GM23338 (cell line): ENCODE measurements at regions not wholly inside any gene's neighbourhood (a gene's known extent, or its start where the extent isn't known, plus 50 kb on each side); places are given as distances from the start of the nearest gene placed in this dataset.

Source experiments
- ATAC-seq: fragments of 200-7000 bp; cut with Tn5 transposase; 3 replicates; pipeline ENCODE4 v1.9.1; 2020
- DNase-seq: peaks from one replicate; pipeline ENCODE4 v3.0.0-alpha.2; 2015; ENCODE audit warnings: low spot score
- H2AFZ ChIP-seq: fragments of 200-600 bp; sonication (generic); 2 replicates; pipeline ENCODE4 v1.8.0; 2016; ENCODE audit warnings: antibody characterized with exemption, mild to moderate bottlenecking, moderate library complexity
- H3F3A ChIP-seq: fragments of 200-600 bp; sonication (generic); replicated peaks from 2 replicates; pipeline ENCODE4 v1.8.0; 2017; ENCODE audit warnings: antibody characterized with exemption, mixed run types, low read depth
- H3K27ac ChIP-seq: fragments of 200-600 bp; sonication (generic); 2 replicates; pipeline ENCODE4 v1.6.1; 2016; ENCODE audit warnings: low read depth
- H3K27me3 ChIP-seq: fragments of 200-600 bp; sonication (generic); 2 replicates; pipeline ENCODE4 v1.8.0; 2016; ENCODE audit warnings: mild to moderate bottlenecking, mixed run types, moderate library complexity; ENCODE audit not compliant: insufficient read depth
- H3K36me3 ChIP-seq: fragments of 200-600 bp; sonication (generic); 2 replicates; pipeline ENCODE4 v1.8.0; 2016; ENCODE audit warnings: mild to moderate bottlenecking; ENCODE audit not compliant: insufficient read depth
- H3K4me1 ChIP-seq: fragments of 200-600 bp; sonication (generic); 2 replicates; pipeline ENCODE4 v1.8.0; 2016; ENCODE audit warnings: mild to moderate bottlenecking, moderate library complexity; ENCODE audit not compliant: insufficient read depth
- H3K4me2 ChIP-seq: fragments of 200-600 bp; sonication (generic); 2 replicates; pipeline ENCODE4 v1.7.1; 2017; ENCODE audit warnings: mixed run types
- H3K4me3 ChIP-seq: fragments of 200-600 bp; sonication (generic); 2 replicates; pipeline ENCODE4 v1.6.1; 2016; ENCODE audit warnings: mixed run types
- H3K79me2 ChIP-seq: fragments of 200-600 bp; sonication (generic); replicated peaks from 2 replicates; pipeline ENCODE4 v1.8.0; 2017; ENCODE audit warnings: mild to moderate bottlenecking; ENCODE audit not compliant: insufficient read depth
- H3K9me2 ChIP-seq: fragments of 200-600 bp; sonication (generic); 2 replicates; pipeline ENCODE4 v1.8.0; 2017; ENCODE audit not compliant: insufficient read depth
- H4K20me1 ChIP-seq: fragments of 200-600 bp; sonication (generic); replicated peaks from 2 replicates; pipeline ENCODE4 v1.8.0; 2017; ENCODE audit warnings: mild to moderate bottlenecking; ENCODE audit not compliant: insufficient read depth
- H3K27ac Mint-ChIP-seq: 2 replicates; pipeline ENCODE4 v1.8.0; 2020; ENCODE audit warnings: inconsistent platforms, mild to moderate bottlenecking, moderate library complexity, mixed read lengths
- H3K27me3 Mint-ChIP-seq: 3 replicates; pipeline ENCODE4 v1.8.0; 2022; ENCODE audit warnings: low read depth, mild to moderate bottlenecking, moderate library complexity, mixed read lengths, inconsistent platforms; ENCODE audit not compliant: insufficient read depth, poor library complexity
- H3K36me3 Mint-ChIP-seq: 3 replicates; pipeline ENCODE4 v1.8.0; 2021; ENCODE audit warnings: low read depth, mild to moderate bottlenecking, inconsistent platforms, moderate library complexity, mixed read lengths
- H3K4me1 Mint-ChIP-seq: 3 replicates; pipeline ENCODE4 v1.8.0; 2020; ENCODE audit warnings: mild to moderate bottlenecking, inconsistent platforms, mixed read lengths
- H3K4me3 Mint-ChIP-seq: 3 replicates; pipeline ENCODE4 v1.8.0; 2021; ENCODE audit warnings: moderate library complexity, mild to moderate bottlenecking, inconsistent platforms, mixed read lengths
- H3K9me3 Mint-ChIP-seq: 3 replicates; pipeline ENCODE4 v1.8.0; 2020; ENCODE audit warnings: moderate library complexity, mild to moderate bottlenecking, inconsistent platforms, mixed read lengths
- CREB1 ChIP-seq: fragments of 250-450 bp; sonication (Bioruptor Pico); IDR thresholded peaks from 2 replicates; pipeline ENCODE4 v1.5.0; 2020; ENCODE audit warnings: low read depth, mild to moderate bottlenecking, moderate library complexity
- EZH2 ChIP-seq: fragments of 200-600 bp; sonication (generic); IDR thresholded peaks from one replicate; pipeline ENCODE4 v1.8.0; 2017; ENCODE audit warnings: antibody characterized with exemption, mild to moderate bottlenecking, low read depth; ENCODE audit not compliant: unreplicated experiment
- EZH2phosphoT487 ChIP-seq: fragments of 200-600 bp; sonication (generic); IDR thresholded peaks from one replicate; pipeline ENCODE4 v1.8.1; 2018; ENCODE audit warnings: antibody characterized with exemption; ENCODE audit not compliant: unreplicated experiment
- NANOG ChIP-seq: IDR thresholded peaks from 2 replicates; pipeline ENCODE4 v1.6.1; 2016; ENCODE audit warnings: antibody characterized with exemption, borderline replicate concordance
- REST ChIP-seq: IDR thresholded peaks from one replicate; pipeline ENCODE4 v1.6.1; 2018; ENCODE audit warnings: antibody characterized with exemption; ENCODE audit not compliant: unreplicated experiment
- STAT1 ChIP-seq: IDR thresholded peaks from one replicate; pipeline ENCODE4 v1.6.1; 2016; ENCODE audit warnings: antibody characterized with exemption; ENCODE audit not compliant: unreplicated experiment
- ZNF331 ChIP-seq: fragments of 250-450 bp; sonication (Bioruptor Pico); IDR thresholded peaks from 2 replicates; pipeline ENCODE4 v1.5.0; 2020; ENCODE audit warnings: low read depth, mild to moderate bottlenecking, moderate library complexity
- TF ChIP-seq, protein P1 (sequence below), 2 experiments: fragments of 200-600 bp in 1 of 2; sonication (generic) in 1 of 2; conservative IDR thresholded peaks; 2 replicates each; pipeline versions ENCODE4 v1.5.1 to v1.6.1; 2016 to 2017; ENCODE audit warnings: antibody characterized with exemption in 2 of 2, low read depth in 2 of 2, mild to moderate bottlenecking in 2 of 2, moderate library complexity in 1 of 2
- TF ChIP-seq, protein P2 (sequence below): fragments of 250-450 bp; sonication (Bioruptor Pico); IDR thresholded peaks from 2 replicates; pipeline ENCODE4 v1.5.0; 2020; ENCODE audit warnings: mild to moderate bottlenecking, moderate library complexity
- TF ChIP-seq, protein P3 (sequence below): IDR thresholded peaks from 2 replicates; pipeline ENCODE4 v1.6.1; 2016; ENCODE audit warnings: antibody characterized with exemption

DNA sequence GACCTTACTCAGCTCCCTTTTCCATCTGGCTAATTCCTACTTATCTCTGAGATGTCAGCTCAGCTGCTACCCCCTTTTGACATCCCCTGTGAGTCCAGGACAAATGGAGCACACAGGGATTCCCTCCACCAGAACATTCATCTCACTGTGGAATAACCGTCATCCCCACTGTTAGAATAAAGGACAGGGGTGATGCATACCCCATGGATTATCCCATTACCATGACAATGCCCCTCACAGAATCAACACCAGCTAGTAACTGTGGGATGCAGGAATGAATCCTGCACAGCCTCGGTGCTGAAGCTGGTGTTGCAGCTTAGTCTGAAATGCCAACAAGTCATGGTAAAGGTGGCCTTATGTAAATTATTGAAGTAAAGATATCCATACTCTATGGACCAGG lies 624.8 kb upstream of the RAB6C start:
- Mint-ChIP-seq H3K36me3 (no peaks in the 10 kb centered on the region), H3K9me3 (peaks cover 3% of the 10 kb centered on the region; the same call in 2 of the 3 replicates), H3K27me3 (peaks cover 8% of the 10 kb centered on the region), H3K27ac (no peak overlapping the region), H3K4me1 (peaks cover 10% of the 10 kb centered on the region), H3K4me3 (no peak overlapping the region)
- Histone ChIP-seq H3K4me3 (no peak overlapping the region), H3K79me2 (no peaks in the 10 kb centered on the region), H3K4me1 (no peaks in the 10 kb centered on the region), H3K27ac (no peak overlapping the region), H3K4me2 (no peak overlapping the region), H2AFZ (no peak overlapping the region), H3K9me2 (no peaks in the 10 kb centered on the region; the same call in none of the 2 replicates), H3K36me3 (no peaks in the 10 kb centered on the region), H3F3A (no peaks in the 10 kb centered on the region), H4K20me1 (no peaks in the 10 kb centered on the region), H3K27me3 (no peaks in the 10 kb centered on the region)
- ATAC-seq (peak; percentile 65), DNase-seq (peak; percentile 13)
- no peak for TF ChIP-seq STAT1
- TF ChIP-seq, protein P1, sequence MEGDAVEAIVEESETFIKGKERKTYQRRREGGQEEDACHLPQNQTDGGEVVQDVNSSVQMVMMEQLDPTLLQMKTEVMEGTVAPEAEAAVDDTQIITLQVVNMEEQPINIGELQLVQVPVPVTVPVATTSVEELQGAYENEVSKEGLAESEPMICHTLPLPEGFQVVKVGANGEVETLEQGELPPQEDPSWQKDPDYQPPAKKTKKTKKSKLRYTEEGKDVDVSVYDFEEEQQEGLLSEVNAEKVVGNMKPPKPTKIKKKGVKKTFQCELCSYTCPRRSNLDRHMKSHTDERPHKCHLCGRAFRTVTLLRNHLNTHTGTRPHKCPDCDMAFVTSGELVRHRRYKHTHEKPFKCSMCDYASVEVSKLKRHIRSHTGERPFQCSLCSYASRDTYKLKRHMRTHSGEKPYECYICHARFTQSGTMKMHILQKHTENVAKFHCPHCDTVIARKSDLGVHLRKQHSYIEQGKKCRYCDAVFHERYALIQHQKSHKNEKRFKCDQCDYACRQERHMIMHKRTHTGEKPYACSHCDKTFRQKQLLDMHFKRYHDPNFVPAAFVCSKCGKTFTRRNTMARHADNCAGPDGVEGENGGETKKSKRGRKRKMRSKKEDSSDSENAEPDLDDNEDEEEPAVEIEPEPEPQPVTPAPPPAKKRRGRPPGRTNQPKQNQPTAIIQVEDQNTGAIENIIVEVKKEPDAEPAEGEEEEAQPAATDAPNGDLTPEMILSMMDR (conservative IDR thresholded peaks at IDR 0.05; ENCODE audit: low read depth in 2 of 2): no peak
- no peak for TF ChIP-seq CREB1 (CRISPR knock-in tag)
- no peak for TF ChIP-seq REST
- no peak for TF ChIP-seq EZH2
- TF ChIP-seq NANOG: no peak
- TF ChIP-seq, protein P2, sequence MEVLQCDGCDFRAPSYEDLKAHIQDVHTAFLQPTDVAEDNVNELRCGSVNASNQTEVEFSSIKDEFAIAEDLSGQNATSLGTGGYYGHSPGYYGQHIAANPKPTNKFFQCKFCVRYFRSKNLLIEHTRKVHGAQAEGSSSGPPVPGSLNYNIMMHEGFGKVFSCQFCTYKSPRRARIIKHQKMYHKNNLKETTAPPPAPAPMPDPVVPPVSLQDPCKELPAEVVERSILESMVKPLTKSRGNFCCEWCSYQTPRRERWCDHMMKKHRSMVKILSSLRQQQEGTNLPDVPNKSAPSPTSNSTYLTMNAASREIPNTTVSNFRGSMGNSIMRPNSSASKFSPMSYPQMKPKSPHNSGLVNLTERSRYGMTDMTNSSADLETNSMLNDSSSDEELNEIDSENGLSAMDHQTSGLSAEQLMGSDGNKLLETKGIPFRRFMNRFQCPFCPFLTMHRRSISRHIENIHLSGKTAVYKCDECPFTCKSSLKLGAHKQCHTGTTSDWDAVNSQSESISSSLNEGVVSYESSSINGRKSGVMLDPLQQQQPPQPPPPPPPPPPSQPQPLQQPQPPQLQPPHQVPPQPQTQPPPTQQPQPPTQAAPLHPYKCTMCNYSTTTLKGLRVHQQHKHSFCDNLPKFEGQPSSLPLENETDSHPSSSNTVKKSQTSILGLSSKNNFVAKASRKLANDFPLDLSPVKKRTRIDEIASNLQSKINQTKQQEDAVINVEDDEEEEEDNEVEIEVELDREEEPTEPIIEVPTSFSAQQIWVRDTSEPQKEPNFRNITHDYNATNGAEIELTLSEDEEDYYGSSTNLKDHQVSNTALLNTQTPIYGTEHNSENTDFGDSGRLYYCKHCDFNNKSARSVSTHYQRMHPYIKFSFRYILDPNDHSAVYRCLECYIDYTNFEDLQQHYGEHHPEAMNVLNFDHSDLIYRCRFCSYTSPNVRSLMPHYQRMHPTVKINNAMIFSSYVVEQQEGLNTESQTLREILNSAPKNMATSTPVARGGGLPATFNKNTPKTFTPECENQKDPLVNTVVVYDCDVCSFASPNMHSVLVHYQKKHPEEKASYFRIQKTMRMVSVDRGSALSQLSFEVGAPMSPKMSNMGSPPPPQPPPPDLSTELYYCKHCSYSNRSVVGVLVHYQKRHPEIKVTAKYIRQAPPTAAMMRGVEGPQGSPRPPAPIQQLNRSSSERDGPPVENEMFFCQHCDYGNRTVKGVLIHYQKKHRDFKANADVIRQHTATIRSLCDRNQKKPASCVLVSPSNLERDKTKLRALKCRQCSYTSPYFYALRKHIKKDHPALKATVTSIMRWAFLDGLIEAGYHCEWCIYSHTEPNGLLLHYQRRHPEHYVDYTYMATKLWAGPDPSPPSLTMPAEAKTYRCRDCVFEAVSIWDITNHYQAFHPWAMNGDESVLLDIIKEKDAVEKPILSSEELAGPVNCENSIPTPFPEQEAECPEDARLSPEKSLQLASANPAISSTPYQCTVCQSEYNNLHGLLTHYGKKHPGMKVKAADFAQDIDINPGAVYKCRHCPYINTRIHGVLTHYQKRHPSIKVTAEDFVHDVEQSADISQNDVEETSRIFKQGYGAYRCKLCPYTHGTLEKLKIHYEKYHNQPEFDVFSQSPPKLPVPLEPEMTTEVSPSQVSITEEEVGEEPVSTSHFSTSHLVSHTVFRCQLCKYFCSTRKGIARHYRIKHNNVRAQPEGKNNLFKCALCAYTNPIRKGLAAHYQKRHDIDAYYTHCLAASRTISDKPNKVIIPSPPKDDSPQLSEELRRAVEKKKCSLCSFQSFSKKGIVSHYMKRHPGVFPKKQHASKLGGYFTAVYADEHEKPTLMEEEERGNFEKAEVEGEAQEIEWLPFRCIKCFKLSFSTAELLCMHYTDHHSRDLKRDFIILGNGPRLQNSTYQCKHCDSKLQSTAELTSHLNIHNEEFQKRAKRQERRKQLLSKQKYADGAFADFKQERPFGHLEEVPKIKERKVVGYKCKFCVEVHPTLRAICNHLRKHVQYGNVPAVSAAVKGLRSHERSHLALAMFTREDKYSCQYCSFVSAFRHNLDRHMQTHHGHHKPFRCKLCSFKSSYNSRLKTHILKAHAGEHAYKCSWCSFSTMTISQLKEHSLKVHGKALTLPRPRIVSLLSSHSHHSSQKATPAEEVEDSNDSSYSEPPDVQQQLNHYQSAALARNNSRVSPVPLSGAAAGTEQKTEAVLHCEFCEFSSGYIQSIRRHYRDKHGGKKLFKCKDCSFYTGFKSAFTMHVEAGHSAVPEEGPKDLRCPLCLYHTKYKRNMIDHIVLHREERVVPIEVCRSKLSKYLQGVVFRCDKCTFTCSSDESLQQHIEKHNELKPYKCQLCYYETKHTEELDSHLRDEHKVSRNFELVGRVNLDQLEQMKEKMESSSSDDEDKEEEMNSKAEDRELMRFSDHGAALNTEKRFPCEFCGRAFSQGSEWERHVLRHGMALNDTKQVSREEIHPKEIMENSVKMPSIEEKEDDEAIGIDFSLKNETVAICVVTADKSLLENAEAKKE (CRISPR knock-in tag): no peak
- no peak for TF ChIP-seq EZH2phosphoT487
- TF ChIP-seq, protein P3, sequence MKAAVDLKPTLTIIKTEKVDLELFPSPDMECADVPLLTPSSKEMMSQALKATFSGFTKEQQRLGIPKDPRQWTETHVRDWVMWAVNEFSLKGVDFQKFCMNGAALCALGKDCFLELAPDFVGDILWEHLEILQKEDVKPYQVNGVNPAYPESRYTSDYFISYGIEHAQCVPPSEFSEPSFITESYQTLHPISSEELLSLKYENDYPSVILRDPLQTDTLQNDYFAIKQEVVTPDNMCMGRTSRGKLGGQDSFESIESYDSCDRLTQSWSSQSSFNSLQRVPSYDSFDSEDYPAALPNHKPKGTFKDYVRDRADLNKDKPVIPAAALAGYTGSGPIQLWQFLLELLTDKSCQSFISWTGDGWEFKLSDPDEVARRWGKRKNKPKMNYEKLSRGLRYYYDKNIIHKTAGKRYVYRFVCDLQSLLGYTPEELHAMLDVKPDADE: no peak
- no peak for TF ChIP-seq ZNF331 (CRISPR knock-in tag)
